Endothelial cell (in vitro differentiated cells): ENCODE measurements at regions not wholly inside any gene's neighbourhood (a gene's known extent, or its start where the extent isn't known, plus 50 kb on each side); places are given as distances from the start of the nearest gene placed in this dataset.

ENCODE experiments used
- DNase-seq: peaks from one replicate; pipeline ENCODE4 v3.0.0; 2021; ENCODE audit warnings: low spot score
- H3K27ac Mint-ChIP-seq: one replicate; pipeline ENCODE4 v1.8.0; 2021; ENCODE audit warnings: mixed read lengths, inconsistent platforms; ENCODE audit not compliant: unreplicated experiment
- H3K27me3 Mint-ChIP-seq: one replicate; pipeline ENCODE4 v1.8.0; 2021; ENCODE audit warnings: mild to moderate bottlenecking, moderate library complexity, mixed read lengths, inconsistent platforms; ENCODE audit not compliant: unreplicated experiment
- H3K36me3 Mint-ChIP-seq: one replicate; pipeline ENCODE4 v1.8.0; 2021; ENCODE audit warnings: mild to moderate bottlenecking, low read depth, mixed read lengths, inconsistent platforms; ENCODE audit not compliant: unreplicated experiment
- H3K4me1 Mint-ChIP-seq: one replicate; pipeline ENCODE4 v1.8.0; 2021; ENCODE audit warnings: mild to moderate bottlenecking, mixed read lengths, inconsistent platforms; ENCODE audit not compliant: unreplicated experiment
- H3K4me3 Mint-ChIP-seq: one replicate; pipeline ENCODE4 v1.8.0; 2021; ENCODE audit warnings: mild to moderate bottlenecking, mixed read lengths, inconsistent platforms; ENCODE audit not compliant: unreplicated experiment
- H3K9me3 Mint-ChIP-seq: one replicate; pipeline ENCODE4 v1.8.0; 2021; ENCODE audit warnings: mixed read lengths, inconsistent platforms; ENCODE audit not compliant: unreplicated experiment
- CTCF ChIP-seq: fragments of 200-600 bp; sonication (generic); IDR thresholded peaks from one replicate; pipeline ENCODE4 v1.5.0; 2021; ENCODE audit warnings: antibody characterized with exemption; ENCODE audit not compliant: unreplicated experiment

- Mint-ChIP-seq H3K4me1 (no peaks in the 10 kb centered on the region), H3K9me3 (peaks cover 20% of the 10 kb centered on the region), H3K4me3 (no peak overlapping the region), H3K36me3 (peaks cover 11% of the 10 kb centered on the region), H3K27ac (no peak overlapping the region), H3K27me3 (no peaks in the 10 kb centered on the region)
- TF ChIP-seq CTCF, result no peak
- DNase-seq, result no peak
Measured at GRCh38 chr10:37566332-37566731, 291.1 kb downstream of the ZNF248 start.

GRCh38 chr10:37563715-37564108 lies 293.7 kb downstream of the ZNF248 start:
- H3K36me3 Mint-ChIP-seq, result peaks cover 12% of the 10 kb centered on the region
- peaks cover 31% of the 10 kb centered on the region for H3K9me3 Mint-ChIP-seq
- DNase-seq, result no peak
- no peak overlapping the region for H3K4me3 Mint-ChIP-seq
- TF ChIP-seq CTCF, result no peak
- H3K4me1 Mint-ChIP-seq, result no peaks in the 10 kb centered on the region
- peaks cover 1% of the 10 kb centered on the region for H3K27me3 Mint-ChIP-seq
- H3K27ac Mint-ChIP-seq, result no peak overlapping the region

GRCh38 chr10:37563107-37563714 lies 294.2 kb downstream of the ZNF248 start:
- H3K4me1 Mint-ChIP-seq, result no peaks in the 10 kb centered on the region
- H3K36me3 Mint-ChIP-seq, result peaks cover 12% of the 10 kb centered on the region

GRCh38 chr10:37552881-37553280 lies 304.5 kb downstream of the ZNF248 start:
- H3K4me1 Mint-ChIP-seq, result no peaks in the 10 kb centered on the region
- TF ChIP-seq CTCF, result no peak
- H3K9me3 Mint-ChIP-seq, result peaks cover 39% of the 10 kb centered on the region
- H3K4me3 Mint-ChIP-seq, result no peak overlapping the region
- peak overlapping the region; percentile 43 for H3K27ac Mint-ChIP-seq
- H3K36me3 Mint-ChIP-seq, result peaks cover 20% of the 10 kb centered on the region
- no peak for DNase-seq
- peaks cover 3% of the 10 kb centered on the region for H3K27me3 Mint-ChIP-seq

More at GRCh38 chr10:37563107-37563714, 294.2 kb downstream of the ZNF248 start:
- no peak overlapping the region for H3K4me3 Mint-ChIP-seq
- H3K27me3 Mint-ChIP-seq, result peaks cover 1% of the 10 kb centered on the region
- H3K27ac Mint-ChIP-seq, result no peak overlapping the region
- no peak for DNase-seq
- TF ChIP-seq CTCF, result no peak
- H3K9me3 Mint-ChIP-seq, result peaks cover 26% of the 10 kb centered on the region

GRCh38 chr10:37549054-37549453 lies 308.4 kb downstream of the ZNF248 start:
- Mint-ChIP-seq H3K4me3 (no peak overlapping the region), H3K27me3 (peaks cover 3% of the 10 kb centered on the region), H3K4me1 (no peaks in the 10 kb centered on the region), H3K27ac (no peak overlapping the region), H3K9me3 (peaks cover 28% of the 10 kb centered on the region), H3K36me3 (peaks cover 9% of the 10 kb centered on the region)
- no peak for TF ChIP-seq CTCF
- no peak for DNase-seq
